Stimulated activated naive B cell treated with anti-CD40 and anti-IgM and Interleukin-4, amounts not matched to agents 10 μg/mL and 1 μg/mL and 100 μg/mL, for 72 hours (primary cell): ENCODE measurements at regions not wholly inside any gene's neighbourhood (a gene's known extent, or its start where the extent isn't known, plus 50 kb on each side); places are given as distances from the start of the nearest gene placed in this dataset.
A peak's percentile ranks its signal among the peaks of the same experiment; 100 is the strongest.
"Not testable (repeated sequence)": the region's sequence is repeated elsewhere in the genome, so short reads cannot be mapped to it uniquely, and the experiment has no call there.

Experiments
- ATAC-seq, 2 donors: fragments of 150-1000 bp; cut with Tn5 transposase; replicated peaks; 2 replicates each; pipeline ENCODE4 v1.10.0; 2021; ENCODE audit warnings: moderate library complexity in 1 of 2
- DNase-seq: peaks from one replicate; pipeline ENCODE4 v3.0.0; 2021
- H3K27ac Mint-ChIP-seq: one replicate; pipeline ENCODE4 v1.8.0; 2022; ENCODE audit warnings: mild to moderate bottlenecking, mixed read lengths
- H3K27me3 Mint-ChIP-seq, 2 donors: one replicate each; pipeline ENCODE4 v1.8.0; 2022; ENCODE audit warnings: mixed read lengths in 2 of 2
- H3K36me3 Mint-ChIP-seq, 2 donors: one replicate each; pipeline ENCODE4 v1.8.0; 2022; ENCODE audit warnings: mixed read lengths in 2 of 2, mild to moderate bottlenecking in 1 of 2
- H3K4me1 Mint-ChIP-seq, 2 donors: one replicate each; pipeline ENCODE4 v1.8.0; 2022; ENCODE audit warnings: mixed read lengths in 2 of 2, mild to moderate bottlenecking in 1 of 2
- H3K4me3 Mint-ChIP-seq, 2 donors: one replicate each; pipeline ENCODE4 v1.8.0; 2022; ENCODE audit warnings: mild to moderate bottlenecking in 2 of 2, mixed read lengths in 2 of 2, moderate library complexity in 1 of 2
- H3K9me3 Mint-ChIP-seq, 2 donors: one replicate each; pipeline ENCODE4 v1.8.0; 2022; ENCODE audit warnings: mixed read lengths in 2 of 2, mild to moderate bottlenecking in 1 of 2

DNA sequence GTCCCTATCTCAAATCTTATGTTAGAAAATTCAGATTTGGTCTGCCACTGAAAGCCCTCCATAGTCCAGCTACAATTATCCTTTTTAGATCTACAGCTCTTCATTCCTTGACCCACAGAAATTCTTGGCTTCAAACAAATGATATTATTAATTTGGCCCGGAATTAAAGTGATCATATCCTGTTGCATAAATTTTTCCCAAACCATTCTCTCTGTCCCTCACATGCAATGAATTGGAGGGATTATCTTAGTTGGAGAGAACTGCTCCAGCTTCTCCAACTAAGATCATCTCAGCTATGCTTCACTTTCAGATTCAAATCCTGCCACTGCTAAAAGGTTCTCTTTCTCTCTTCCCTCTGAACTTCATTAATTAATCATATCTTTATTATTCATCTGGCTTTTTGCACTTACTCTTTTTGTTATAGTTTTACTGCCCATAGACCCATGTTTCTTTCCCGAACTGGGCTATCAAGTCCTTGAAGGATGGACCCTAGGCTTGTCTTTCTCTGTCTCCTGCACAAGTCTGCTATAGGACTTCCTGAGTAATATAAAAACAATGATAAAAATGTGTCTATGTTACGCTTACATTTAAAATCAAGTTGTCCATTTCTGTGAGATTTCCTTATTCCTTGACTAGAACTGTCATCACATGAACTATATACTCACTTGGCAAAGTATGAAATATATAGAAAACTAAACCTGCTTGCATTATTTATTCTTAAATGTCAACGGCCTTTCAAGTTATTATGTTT, 493.9 kb upstream of the MARCKS start:
- DNase-seq (no peak), ATAC-seq (no peak)
- Mint-ChIP-seq H3K4me1 (peaks cover 2 to 5% of the 10 kb centered on the region in 2 donors), H3K36me3 (no peaks in the 10 kb centered on the region), H3K4me3 (no peak overlapping the region), H3K9me3 (no peaks in the 10 kb centered on the region), H3K27ac (no peak overlapping the region), H3K27me3 (no peaks in the 10 kb centered on the region)

DNA sequence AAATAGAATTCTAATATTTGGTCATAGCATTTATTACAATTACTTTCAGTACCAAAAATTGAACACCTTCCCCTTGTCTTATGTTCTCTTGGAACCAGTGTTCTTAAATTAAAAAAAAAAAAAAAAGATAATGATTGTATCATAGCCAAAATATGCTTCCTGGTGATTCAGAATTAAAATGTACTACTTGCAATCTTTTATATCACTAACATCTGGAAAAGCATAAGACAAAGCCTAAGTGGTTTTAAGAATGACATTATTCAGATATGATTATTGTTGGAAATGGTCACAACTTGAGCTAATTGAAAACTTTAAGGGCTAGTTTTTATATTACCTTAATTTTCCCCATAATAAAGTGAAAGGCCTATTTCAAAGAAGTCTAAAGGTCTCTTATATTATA, 493.3 kb upstream of the MARCKS start:
- ATAC-seq (no peak), DNase-seq (no peak)
- H3K36me3 Mint-ChIP-seq = no peaks in the 10 kb centered on the region
- no peak overlapping the region for H3K4me3 Mint-ChIP-seq
- no peak overlapping the region for H3K27ac Mint-ChIP-seq
- no peaks in the 10 kb centered on the region for H3K27me3 Mint-ChIP-seq
- H3K9me3 Mint-ChIP-seq = no peaks in the 10 kb centered on the region
- peaks cover 2 to 5% of the 10 kb centered on the region in 2 donors for H3K4me1 Mint-ChIP-seq

DNA sequence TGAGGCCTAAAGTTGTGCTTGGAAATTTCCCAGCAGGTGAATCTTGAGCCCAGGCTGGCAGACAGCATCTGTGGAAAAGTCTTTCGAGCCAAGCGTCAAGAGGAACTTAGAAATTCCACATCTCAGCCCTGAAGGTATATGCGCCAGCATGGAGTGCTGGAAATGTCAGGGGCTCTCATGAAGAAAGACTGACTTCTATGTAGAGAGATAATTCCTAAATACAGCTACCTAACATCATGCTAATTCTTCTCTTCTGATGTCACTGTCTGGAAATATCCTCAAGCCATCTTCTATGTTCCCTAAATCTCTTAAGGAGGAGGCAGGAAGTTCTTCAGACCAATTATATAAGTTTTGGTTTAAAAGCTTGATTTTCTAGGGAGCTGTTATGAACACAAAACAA, 492.4 kb upstream of the MARCKS start:
- Mint-ChIP-seq H3K36me3 (no peaks in the 10 kb centered on the region), H3K9me3 (no peaks in the 10 kb centered on the region), H3K27me3 (no peaks in the 10 kb centered on the region), H3K4me3 (no peak overlapping the region), H3K4me1 (peaks cover 2 to 5% of the 10 kb centered on the region in 2 donors), H3K27ac (no peak overlapping the region)
- no peak for DNase-seq
- no peak for ATAC-seq

DNA sequence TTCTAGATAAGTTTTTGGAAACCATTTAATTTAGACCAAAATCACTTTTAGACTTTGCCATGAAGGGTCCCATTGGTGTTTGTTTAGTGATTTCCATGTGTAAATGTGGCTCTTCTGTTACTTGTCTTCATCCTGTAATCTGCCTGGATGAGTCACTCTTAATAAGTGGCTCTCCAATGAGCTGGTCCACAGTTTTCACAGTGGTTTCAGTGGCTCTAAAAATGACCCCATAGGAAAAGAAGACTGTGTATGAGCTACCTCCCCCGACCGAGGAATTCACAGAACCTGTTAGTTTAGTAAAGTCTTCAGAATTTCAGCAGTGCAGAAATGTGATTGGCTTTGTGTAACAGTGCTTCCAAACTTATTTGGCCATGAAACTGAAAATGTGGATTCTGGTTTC, 492.0 kb upstream of the MARCKS start:
- Mint-ChIP-seq H3K4me1 (peaks cover 2 to 5% of the 10 kb centered on the region in 2 donors), H3K4me3 (no peak overlapping the region), H3K9me3 (no peaks in the 10 kb centered on the region), H3K27ac (no peak overlapping the region), H3K36me3 (no peaks in the 10 kb centered on the region), H3K27me3 (no peaks in the 10 kb centered on the region)
- ATAC-seq = no peak
- no peak for DNase-seq

DNA sequence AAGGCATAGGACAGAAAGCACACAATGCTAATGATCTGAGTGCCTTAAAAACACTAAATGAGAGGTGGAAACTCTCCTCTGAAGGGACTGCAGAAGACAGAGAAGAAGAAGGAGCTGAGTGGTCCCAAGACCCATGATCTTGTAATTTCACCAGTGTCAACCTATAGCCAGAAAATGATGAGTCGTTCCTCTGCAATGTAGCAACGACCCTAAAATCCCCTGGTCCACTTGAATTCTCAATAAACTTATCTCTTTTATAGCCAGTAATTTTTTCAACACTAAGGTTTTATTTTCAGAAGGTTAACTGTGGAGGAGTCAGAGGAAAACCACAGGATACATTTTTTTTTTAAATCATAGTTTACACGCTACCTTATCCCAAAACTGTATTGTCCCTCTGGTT, 490.6 kb upstream of the MARCKS start:
- DNase-seq (no peak), ATAC-seq (no peak)
- Mint-ChIP-seq H3K36me3 (no peaks in the 10 kb centered on the region), H3K4me3 (no peak overlapping the region), H3K27ac (no peak overlapping the region), H3K4me1 (peaks cover 2 to 5% of the 10 kb centered on the region in 2 donors), H3K9me3 (no peaks in the 10 kb centered on the region), H3K27me3 (no peaks in the 10 kb centered on the region)

DNA sequence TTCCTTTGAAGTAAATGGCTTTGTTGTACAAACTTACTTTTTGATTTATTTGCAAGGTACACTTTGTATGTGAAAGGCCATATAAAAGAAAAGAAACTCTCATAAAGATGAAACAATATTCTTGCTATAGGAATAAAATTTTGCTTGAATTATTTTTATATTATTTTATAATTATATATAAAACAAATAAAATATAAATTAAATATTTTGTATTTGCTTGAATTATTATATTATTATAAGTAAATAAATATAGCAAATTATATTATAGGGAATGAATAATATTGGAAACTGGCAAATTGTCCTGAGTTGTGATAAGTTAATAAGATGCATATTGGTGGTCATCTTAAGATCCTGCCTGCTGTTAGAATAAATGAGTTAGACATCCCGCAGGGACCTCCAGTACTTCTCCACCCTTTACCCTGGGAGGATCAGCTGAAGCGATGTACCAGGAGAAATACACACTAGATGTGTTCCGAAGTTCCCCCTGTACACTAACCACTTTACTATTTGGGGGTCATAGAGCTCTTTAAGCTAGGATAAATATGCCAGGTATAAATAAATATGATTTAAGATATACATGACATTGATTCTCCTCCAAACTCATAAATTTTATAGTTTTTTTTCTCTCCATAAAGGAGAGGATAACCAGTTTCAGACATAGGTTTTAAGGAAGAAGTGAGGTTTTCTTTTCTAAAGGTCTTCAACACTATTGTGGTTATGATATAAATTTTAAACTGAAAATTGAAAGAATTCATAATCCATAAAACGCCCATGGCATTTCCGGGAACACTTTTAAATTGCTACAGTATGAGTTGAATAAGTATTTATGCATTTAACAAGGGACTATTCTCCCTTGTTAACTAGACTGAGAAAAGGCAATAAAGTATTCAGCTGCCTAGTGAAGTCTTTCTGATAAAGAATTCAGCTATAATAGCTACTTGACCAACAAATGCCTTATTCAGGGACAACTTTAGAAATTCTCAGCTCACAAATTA, 486.3 kb upstream of the MARCKS start:
- H3K4me3 Mint-ChIP-seq = no peak overlapping the region
- H3K9me3 Mint-ChIP-seq = no peaks in the 10 kb centered on the region
- DNase-seq (no peak), ATAC-seq (no peak)
- H3K36me3 Mint-ChIP-seq = no peaks in the 10 kb centered on the region
- peaks cover 0 to 1% of the 10 kb centered on the region in 2 donors for H3K4me1 Mint-ChIP-seq
- no peak overlapping the region for H3K27ac Mint-ChIP-seq
- peaks cover 12 to 18% of the 10 kb centered on the region in 2 donors for H3K27me3 Mint-ChIP-seq

DNA sequence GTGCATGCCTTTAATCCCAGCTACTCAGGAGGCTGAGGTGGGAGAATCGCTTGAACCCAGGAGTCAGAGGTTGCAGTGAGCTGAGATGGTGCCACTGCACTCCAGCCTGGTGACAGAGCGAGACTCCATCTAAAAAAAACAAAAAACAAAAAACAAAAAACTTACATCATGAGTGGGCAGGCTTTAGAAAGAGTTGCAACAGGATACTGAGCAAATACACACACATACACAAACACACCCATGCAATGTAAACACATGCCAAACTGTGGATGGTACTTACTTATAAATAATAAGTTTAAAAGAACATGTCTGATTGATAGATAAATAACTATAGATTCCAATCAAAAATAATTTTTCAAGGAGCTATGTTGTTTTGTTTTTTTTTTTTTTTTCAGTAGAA, 481.7 kb upstream of the MARCKS start:
- not testable (repeated sequence) for H3K9me3 Mint-ChIP-seq, DNase-seq, H3K4me1 Mint-ChIP-seq, H3K36me3 Mint-ChIP-seq, H3K27ac Mint-ChIP-seq, H3K4me3 Mint-ChIP-seq, ATAC-seq
- peaks cover 16 to 28% of the 10 kb centered on the region in 2 donors for H3K27me3 Mint-ChIP-seq

DNA sequence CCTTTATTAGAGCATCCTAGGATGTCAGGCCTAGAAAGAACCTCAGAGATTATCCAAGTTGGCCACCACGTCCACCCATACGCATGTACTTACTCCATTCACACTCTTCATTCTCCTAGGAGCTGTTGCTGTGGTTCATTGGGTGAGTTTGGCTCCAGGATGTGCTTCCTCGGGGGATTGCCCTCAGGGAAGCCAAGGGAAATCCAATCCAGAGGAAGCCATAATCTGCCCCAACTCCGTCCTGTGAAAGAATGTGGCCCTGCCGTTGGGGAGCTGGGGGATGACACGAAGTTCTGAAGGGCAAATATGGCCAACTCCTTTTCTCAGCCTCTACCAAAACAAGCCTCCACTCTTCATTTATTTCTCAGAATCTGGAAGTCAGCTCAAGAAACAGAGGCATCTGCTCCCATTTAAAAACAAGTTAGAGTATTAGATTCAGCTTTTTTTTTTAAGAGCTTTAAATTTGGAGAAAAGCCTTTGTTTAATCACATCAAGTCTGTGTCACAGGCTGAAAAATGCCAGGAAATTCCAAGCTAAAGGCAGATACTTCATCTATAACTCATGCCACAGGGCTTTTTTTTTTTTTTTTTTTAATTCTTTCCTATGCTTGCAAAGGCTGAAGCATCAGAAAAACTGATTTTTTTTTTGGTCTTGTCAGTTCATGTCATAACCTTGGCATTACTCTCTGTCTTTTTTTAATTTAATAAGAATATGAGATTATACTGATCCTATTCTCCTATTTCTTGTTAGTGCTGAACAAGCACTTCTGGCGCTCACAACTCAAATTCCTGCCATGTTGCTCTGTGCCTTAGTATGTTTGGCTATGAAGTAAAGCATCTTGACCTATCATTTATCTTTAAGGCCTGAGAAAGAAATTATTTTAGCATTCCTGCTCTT, 480.9 kb upstream of the MARCKS start:
- Mint-ChIP-seq H3K27me3 (peaks cover 24 to 34% of the 10 kb centered on the region in 2 donors), H3K27ac (no peak overlapping the region), H3K36me3 (no peaks in the 10 kb centered on the region), H3K9me3 (no peaks in the 10 kb centered on the region), H3K4me3 (no peak overlapping the region), H3K4me1 (peaks cover 0 to 1% of the 10 kb centered on the region in 2 donors)
- DNase-seq = no peak
- no peak for ATAC-seq

DNA sequence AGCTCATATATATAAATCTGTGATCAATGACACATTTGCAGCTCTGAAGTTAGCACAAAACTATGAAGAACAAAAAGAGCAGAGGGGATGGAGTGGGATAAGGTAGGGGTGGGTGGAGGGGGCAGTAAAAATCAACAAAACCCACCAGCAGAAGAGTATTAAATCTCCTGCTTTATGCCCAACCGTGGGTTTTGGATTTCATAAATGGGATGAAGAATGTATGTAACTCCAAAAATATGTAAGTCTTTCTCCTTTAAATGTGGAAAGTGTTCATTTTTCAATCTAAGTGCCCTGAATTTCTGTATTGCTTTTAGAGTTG, 480.3 kb upstream of the MARCKS start:
- ATAC-seq (no peak), DNase-seq (no peak)
- peaks cover 24 to 34% of the 10 kb centered on the region in 2 donors for H3K27me3 Mint-ChIP-seq
- peaks cover under 1 to 1% of the 10 kb centered on the region in 2 donors for H3K4me1 Mint-ChIP-seq
- H3K4me3 Mint-ChIP-seq = no peak overlapping the region
- H3K36me3 Mint-ChIP-seq = no peaks in the 10 kb centered on the region
- H3K27ac Mint-ChIP-seq = no peak overlapping the region
- no peaks in the 10 kb centered on the region for H3K9me3 Mint-ChIP-seq

DNA sequence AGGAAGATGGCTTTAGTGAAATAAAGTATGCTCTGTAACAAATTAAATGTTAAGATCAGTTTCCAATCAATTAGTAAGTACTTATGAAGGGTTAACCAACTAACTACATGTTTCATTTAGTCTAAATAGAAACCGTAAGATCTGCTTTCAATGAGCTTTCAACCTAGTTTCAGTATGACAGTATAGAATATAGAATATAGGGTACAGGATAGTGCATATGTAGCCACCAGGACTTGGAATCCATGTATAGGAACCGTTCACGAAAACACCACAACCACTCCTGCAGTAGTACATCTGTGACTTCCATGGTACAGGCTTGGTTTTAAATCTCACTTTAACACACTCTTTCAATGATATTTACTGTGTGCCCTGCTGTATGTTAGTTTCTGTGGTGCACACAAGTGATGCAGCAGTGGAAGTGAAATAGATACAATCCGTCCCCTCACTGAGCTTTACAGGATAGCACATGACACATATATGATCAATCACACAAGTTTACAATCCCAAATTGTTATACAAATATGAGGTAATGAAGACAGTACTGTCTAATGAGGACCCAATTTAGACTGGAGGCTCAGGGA, 479.7 kb upstream of the MARCKS start:
- Mint-ChIP-seq H3K4me3 (no peak overlapping the region), H3K9me3 (no peaks in the 10 kb centered on the region)
- no peak for ATAC-seq

DNA sequence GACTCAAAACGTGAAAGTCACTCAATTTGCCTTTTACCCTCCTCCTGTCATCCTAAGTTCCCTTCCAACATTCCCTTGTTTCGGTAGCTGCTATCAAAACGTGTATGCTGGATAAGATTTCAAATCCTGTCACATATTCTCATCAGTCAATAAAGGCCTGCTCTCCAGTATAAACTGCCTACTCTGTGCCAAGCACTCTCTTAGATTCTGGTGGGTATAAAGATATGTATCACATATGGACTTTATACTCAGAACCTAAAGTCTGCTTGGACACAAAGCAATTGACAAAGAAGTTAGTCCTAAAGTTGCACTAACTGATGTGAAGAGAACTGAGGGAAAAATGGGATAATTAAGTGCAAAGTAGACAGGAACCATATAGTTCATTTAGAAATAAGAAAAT, 476.6 kb upstream of the MARCKS start:
- DNase-seq = no peak
- H3K27me3 Mint-ChIP-seq = peaks cover 19 to 33% of the 10 kb centered on the region in 2 donors
- ATAC-seq = no peak
- H3K4me1 Mint-ChIP-seq = peaks cover 0 to 7% of the 10 kb centered on the region in 2 donors
- no peak overlapping the region for H3K27ac Mint-ChIP-seq
- no peak overlapping the region for H3K4me3 Mint-ChIP-seq
- no peaks in the 10 kb centered on the region for H3K36me3 Mint-ChIP-seq
- no peaks in the 10 kb centered on the region for H3K9me3 Mint-ChIP-seq

More for the DNA sequence above, 479.7 kb upstream of the MARCKS start:
- DNase-seq = no peak
- no peaks in the 10 kb centered on the region for H3K36me3 Mint-ChIP-seq
- peaks cover 24 to 34% of the 10 kb centered on the region in 2 donors for H3K27me3 Mint-ChIP-seq
- H3K4me1 Mint-ChIP-seq = peaks cover 1 to 7% of the 10 kb centered on the region in 2 donors
- H3K27ac Mint-ChIP-seq = no peak overlapping the region

DNA sequence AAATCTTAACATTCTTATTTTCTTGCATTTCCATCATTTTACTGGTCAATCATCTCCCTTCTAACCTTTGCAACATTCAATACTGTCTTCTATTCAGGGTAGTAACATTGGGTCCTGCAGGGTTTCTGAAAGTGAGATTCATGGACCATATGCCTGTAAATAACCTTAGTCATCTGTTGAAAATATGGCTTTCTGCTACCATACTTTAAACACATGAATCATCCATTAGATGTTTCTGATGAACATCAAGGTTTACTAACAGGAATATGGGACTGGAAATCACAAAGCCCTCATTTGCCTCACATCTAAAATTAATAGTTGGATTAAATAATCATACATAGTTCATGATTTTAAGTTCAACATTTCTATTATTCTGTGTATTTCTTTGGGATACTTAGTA, 475.9 kb upstream of the MARCKS start:
- no peaks in the 10 kb centered on the region for H3K36me3 Mint-ChIP-seq
- no peak overlapping the region for H3K4me3 Mint-ChIP-seq
- peaks cover 0 to 7% of the 10 kb centered on the region in 2 donors for H3K4me1 Mint-ChIP-seq
- H3K9me3 Mint-ChIP-seq = no peaks in the 10 kb centered on the region
- DNase-seq (no peak), ATAC-seq (no peak)
- no peak overlapping the region for H3K27ac Mint-ChIP-seq
- H3K27me3 Mint-ChIP-seq = peaks cover 19 to 27% of the 10 kb centered on the region in 2 donors

DNA sequence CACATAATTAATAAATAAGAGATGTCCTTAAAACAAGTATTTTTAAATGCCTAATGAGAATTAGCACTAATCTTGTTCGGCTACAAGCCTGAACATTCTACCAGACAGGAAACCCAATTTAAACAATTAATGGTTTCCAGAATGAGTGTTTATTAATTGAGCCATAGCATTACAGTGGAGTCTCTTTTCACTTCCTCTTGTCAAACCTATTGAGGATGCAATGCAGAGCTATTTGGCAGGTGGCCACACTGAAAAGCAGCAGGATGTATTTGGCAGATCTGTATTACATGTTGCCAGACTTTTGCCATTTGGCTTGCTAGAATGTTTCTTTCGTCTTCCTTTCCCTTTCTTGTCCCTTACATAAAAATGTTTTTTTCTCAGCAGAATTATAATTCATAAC, 475.2 kb upstream of the MARCKS start:
- Mint-ChIP-seq H3K9me3 (no peaks in the 10 kb centered on the region), H3K27ac (no peak overlapping the region), H3K27me3 (peaks cover 19 to 27% of the 10 kb centered on the region in 2 donors), H3K36me3 (no peaks in the 10 kb centered on the region), H3K4me1 (peaks cover 0 to 7% of the 10 kb centered on the region in 2 donors), H3K4me3 (no peak overlapping the region)
- ATAC-seq (peak; percentile 92 to 96), DNase-seq (peak; percentile 8)

DNA sequence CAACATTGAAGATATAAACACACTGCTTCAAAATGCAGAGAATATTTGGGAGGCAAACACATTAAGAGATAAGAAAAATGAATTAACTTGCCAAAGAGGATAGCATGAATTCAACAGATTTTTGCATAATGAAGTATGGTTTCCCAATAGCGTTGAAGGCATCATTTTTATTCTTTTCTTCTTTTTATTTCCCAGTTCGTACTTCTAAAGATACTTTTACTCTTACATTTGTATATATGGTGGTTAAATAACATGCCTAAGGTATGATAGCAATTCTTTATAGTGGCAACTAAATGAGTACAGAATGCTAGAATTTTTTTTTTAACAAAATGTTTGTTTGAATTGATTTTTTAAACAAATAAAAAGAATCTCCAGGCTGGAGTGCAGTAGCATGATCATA, 473.4 kb upstream of the MARCKS start:
- Mint-ChIP-seq H3K4me3 (no peak overlapping the region), H3K27me3 (peaks cover 15 to 27% of the 10 kb centered on the region in 2 donors), H3K9me3 (no peaks in the 10 kb centered on the region), H3K36me3 (no peaks in the 10 kb centered on the region), H3K27ac (no peak overlapping the region), H3K4me1 (peaks cover 0 to 7% of the 10 kb centered on the region in 2 donors)
- no peak for ATAC-seq
- DNase-seq = no peak
